ENCODE measurements at regions not wholly inside any gene's neighbourhood (a gene's known extent, or its start where the extent isn't known, plus 50 kb on each side); places are given as distances from the start of the nearest gene placed in this dataset.

- in situ Hi-C loops (cut with HindIII; ENCODE audit: low pct_unique_long_range_greater_than_20kb, low sequenced_read_pairs): no loop called here
- no peak for DNase-seq (ENCODE audit: low read depth, low spot score)
Observed at GRCh38 chr2:66093371-66093770, 341.6 kb upstream of the MEIS1 start.

GRCh38 chr2:66084948-66085590 is 349.9 kb upstream of the MEIS1 start:
- DNase-seq (ENCODE audit: low read depth, low spot score): no peak
- in situ Hi-C loops (cut with HindIII; ENCODE audit: low pct_unique_long_range_greater_than_20kb, low sequenced_read_pairs): no loop called here

- no peak for DNase-seq (ENCODE audit: low read depth, low spot score)
- in situ Hi-C loops (cut with HindIII; ENCODE audit: low pct_unique_long_range_greater_than_20kb, low sequenced_read_pairs): no loop called here
Observed at GRCh38 chr2:66082581-66082980, 352.3 kb upstream of the MEIS1 start.

- in situ Hi-C loops (cut with HindIII; ENCODE audit: low pct_unique_long_range_greater_than_20kb, low sequenced_read_pairs): no loop called here
- DNase-seq (ENCODE audit: low read depth, low spot score): no peak
Observed at GRCh38 chr2:66080127-66080526, 354.8 kb upstream of the MEIS1 start.

- in situ Hi-C loops (cut with HindIII; ENCODE audit: low pct_unique_long_range_greater_than_20kb, low sequenced_read_pairs): no loop called here
- DNase-seq (ENCODE audit: low read depth, low spot score): no peak
Observed at GRCh38 chr2:66073172-66073571, 361.8 kb upstream of the MEIS1 start.

- in situ Hi-C loops (cut with HindIII; ENCODE audit: low pct_unique_long_range_greater_than_20kb, low sequenced_read_pairs): no loop called here
- DNase-seq (ENCODE audit: low read depth, low spot score): no peak
Observed at GRCh38 chr2:66070721-66071602, 364.0 kb upstream of the MEIS1 start.

- no peak for DNase-seq (ENCODE audit: low read depth, low spot score)
- in situ Hi-C loops (cut with HindIII; ENCODE audit: low pct_unique_long_range_greater_than_20kb, low sequenced_read_pairs): no loop called here
Observed at GRCh38 chr2:66069937-66070720, 364.8 kb upstream of the MEIS1 start.

- in situ Hi-C loops (cut with HindIII; ENCODE audit: low pct_unique_long_range_greater_than_20kb, low sequenced_read_pairs): no loop called here
- no peak for DNase-seq (ENCODE audit: low read depth, low spot score)
Observed at GRCh38 chr2:66066032-66066431, 368.9 kb upstream of the MEIS1 start.

GRCh38 chr2:66059332-66059731 is 375.6 kb upstream of the MEIS1 start:
- no peak for DNase-seq (ENCODE audit: low read depth, low spot score)
- in situ Hi-C loops (cut with HindIII; ENCODE audit: low pct_unique_long_range_greater_than_20kb, low sequenced_read_pairs): no loop called here

- no peak for DNase-seq (ENCODE audit: low read depth, low spot score)
- in situ Hi-C loops (cut with HindIII; ENCODE audit: low pct_unique_long_range_greater_than_20kb, low sequenced_read_pairs): no loop called here
Observed at GRCh38 chr2:66058675-66059074, 376.2 kb upstream of the MEIS1 start.

GRCh38 chr2:66057844-66058243 is 377.1 kb upstream of the MEIS1 start:
- in situ Hi-C loops (cut with HindIII; ENCODE audit: low pct_unique_long_range_greater_than_20kb, low sequenced_read_pairs): no loop called here
- DNase-seq (ENCODE audit: low read depth, low spot score): no peak

- in situ Hi-C loops (cut with HindIII; ENCODE audit: low pct_unique_long_range_greater_than_20kb, low sequenced_read_pairs): no loop called here
- no peak for DNase-seq (ENCODE audit: low read depth, low spot score)
Observed at GRCh38 chr2:66050392-66050791, 384.5 kb upstream of the MEIS1 start.

- in situ Hi-C loops (cut with HindIII; ENCODE audit: low pct_unique_long_range_greater_than_20kb, low sequenced_read_pairs): no loop called here
- DNase-seq (ENCODE audit: low read depth, low spot score): no peak
Observed at GRCh38 chr2:66048667-66049066, 386.3 kb upstream of the MEIS1 start.

- in situ Hi-C loops (cut with HindIII; ENCODE audit: low pct_unique_long_range_greater_than_20kb, low sequenced_read_pairs): no loop called here
- DNase-seq (ENCODE audit: low read depth, low spot score): no peak
Observed at GRCh38 chr2:66041902-66042657, 392.8 kb upstream of the MEIS1 start.

GRCh38 chr2:66036948-66037347 is 398.0 kb upstream of the MEIS1 start:
- in situ Hi-C loops (cut with HindIII; ENCODE audit: low pct_unique_long_range_greater_than_20kb, low sequenced_read_pairs): no loop called here
- no peak for DNase-seq (ENCODE audit: low read depth, low spot score)

GRCh38 chr2:66034467-66034866 is 400.5 kb upstream of the MEIS1 start:
- DNase-seq (ENCODE audit: low read depth, low spot score): no peak
- in situ Hi-C loops (cut with HindIII; ENCODE audit: low pct_unique_long_range_greater_than_20kb, low sequenced_read_pairs): no loop called here

- in situ Hi-C loops (cut with HindIII; ENCODE audit: low pct_unique_long_range_greater_than_20kb, low sequenced_read_pairs): no loop called here
- no peak for DNase-seq (ENCODE audit: low read depth, low spot score)
Observed at GRCh38 chr2:66032226-66032775, 402.6 kb upstream of the MEIS1 start.
